Upper lobe of left lung (tissue), 6 donors: ENCODE measurements at regions not wholly inside any gene's neighbourhood (a gene's known extent, or its start where the extent isn't known, plus 50 kb on each side); places are given as distances from the start of the nearest gene placed in this dataset.
"Not testable (repeated sequence)": the region's sequence is repeated elsewhere in the genome, so short reads cannot be mapped to it uniquely, and the experiment has no call there.

Experiments
- ATAC-seq, 2 donors: fragments of 200-7000 bp; cut with Tn5 transposase; one replicate each; pipeline ENCODE4 v1.9.1; 2022; ENCODE audit warnings: mild to moderate bottlenecking in 2 of 2, moderate library complexity in 2 of 2; ENCODE audit not compliant: low FRiP score in 2 of 2
- DNase-seq, 2 donors: peaks; one replicate each; pipeline ENCODE4 v3.0.0-alpha.2; 2019 to 2020
- H3K27ac ChIP-seq, 4 donors: fragments of 200-600 bp; sonication (generic); one replicate each; pipeline ENCODE4 v1.5.1; 2016 to 2019
- H3K27me3 ChIP-seq, 4 donors: fragments of 200-600 bp; sonication (generic); one replicate each; pipeline ENCODE4 v1.5.1; 2017 to 2019
- H3K36me3 ChIP-seq, 4 donors: fragments of 200-600 bp; sonication (generic); one replicate each; pipeline ENCODE4 v1.5.1; 2016 to 2019
- H3K4me1 ChIP-seq, 4 donors: fragments of 200-600 bp; sonication (generic); one replicate each; pipeline ENCODE4 v1.5.1; 2018 to 2019
- H3K4me3 ChIP-seq, 4 donors: fragments of 200-600 bp; sonication (generic); one replicate each; pipeline ENCODE4 v1.5.1; 2017 to 2019; ENCODE audit warnings: mild to moderate bottlenecking in 2 of 4, moderate library complexity in 1 of 4
- H3K9me3 ChIP-seq, 4 donors: fragments of 200-600 bp; sonication (generic); one replicate each; pipeline ENCODE4 v1.5.1; 2018 to 2019
- CTCF ChIP-seq, 6 experiments: fragments of 450-650 bp in 4 of 6; fragments of 200-600 bp in 2 of 6; sonication (generic) in 2 of 6; IDR thresholded peaks; one replicate each; pipeline ENCODE4 v1.5.1; 2016 to 2019; ENCODE audit warnings: antibody characterized with exemption in 6 of 6
- EP300 ChIP-seq, 4 donors: sonication (generic); formaldehyde crosslinking; IDR thresholded peaks; one replicate each; pipeline ENCODE4 v1.5.1; 2017; ENCODE audit warnings: antibody characterized with exemption in 4 of 4, control low read depth in 2 of 4
- POLR2A ChIP-seq, 4 donors: fragments of 450-650 bp; IDR thresholded peaks; one replicate each; pipeline ENCODE4 v1.5.1; 2016 to 2017; ENCODE audit warnings: antibody characterized with exemption in 4 of 4, mild to moderate bottlenecking in 2 of 4
- POLR2AphosphoS5 ChIP-seq, 2 donors: sonication (generic); formaldehyde crosslinking; IDR thresholded peaks; one replicate each; pipeline ENCODE4 v1.5.1; 2017; ENCODE audit warnings: antibody characterized with exemption in 2 of 2
- WGBS, 2 donors: methylation state at CpG; one replicate each; pipeline ENCODE4 v1.1.5; 2017 to 2018; 5-methylcytosine and 5-hydroxymethylcytosine counted together
- donor health status: DM: no; HTN: no; CAD: no; lungs with moderate emphysema.
- donor health status: DM: no; HTN: yes; CAD: no; lungs with severe emphysema.

GRCh38 chr7:110317541-110318265 is 773.2 kb upstream of the LRRN3 start:
- ATAC-seq (no peak), DNase-seq (no peak)
- Histone ChIP-seq H3K36me3 (no peaks in the 10 kb centered on the region), H3K9me3 (peaks cover 0 to 12% (median 6%) of the 10 kb centered on the region in 4 donors), H3K4me1 (no peaks in the 10 kb centered on the region), H3K4me3 (no peak overlapping the region), H3K27ac (no peak overlapping the region), H3K27me3 (no peaks in the 10 kb centered on the region)
- TF ChIP-seq EP300 (IDR thresholded peaks at IDR 0.05) (no peak), POLR2AphosphoS5 (IDR thresholded peaks at IDR 0.05) (no peak), POLR2A (IDR thresholded peaks at IDR 0.05) (no peak), CTCF (IDR thresholded peaks at IDR 0.05) (no peak)
- 42 to 55% methylated on average over 2 of the region's 2 CpGs for WGBS, 2 donors

- not testable (repeated sequence) for H3K4me3 ChIP-seq, ATAC-seq, H3K27me3 ChIP-seq, H3K27ac ChIP-seq, H3K4me1 ChIP-seq, H3K36me3 ChIP-seq, DNase-seq
- 85 to 90% methylated on average over 5 of the region's 5 CpGs for WGBS, 2 donors
- H3K9me3 ChIP-seq = peaks cover 0 to 12% (median 6%) of the 10 kb centered on the region in 4 donors
Observed at GRCh38 chr7:110320285-110320684, 770.6 kb upstream of the LRRN3 start.

- no peak for ATAC-seq
- no peak for TF ChIP-seq CTCF (IDR thresholded peaks at IDR 0.05)
- no peak for TF ChIP-seq POLR2A (IDR thresholded peaks at IDR 0.05)
- no peak for TF ChIP-seq EP300 (IDR thresholded peaks at IDR 0.05)
- no peak for TF ChIP-seq POLR2AphosphoS5 (IDR thresholded peaks at IDR 0.05)
- Histone ChIP-seq H3K27me3 (no peaks in the 10 kb centered on the region), H3K36me3 (no peaks in the 10 kb centered on the region), H3K4me3 (no peak overlapping the region), H3K9me3 (peaks cover 0 to 12% (median 6%) of the 10 kb centered on the region in 4 donors), H3K4me1 (no peaks in the 10 kb centered on the region), H3K27ac (no peak overlapping the region)
- no peak for DNase-seq
- 65 to 73% methylated on average over 2 of the region's 2 CpGs for WGBS, 2 donors
Observed at GRCh38 chr7:110322796-110323195, 768.1 kb upstream of the LRRN3 start.

- WGBS, 2 donors = 89 to 91% methylated on average over 4 of the region's 4 CpGs
- no peaks in the 10 kb centered on the region for H3K4me1 ChIP-seq
- no peak for ATAC-seq
Observed at GRCh38 chr7:110326966-110327365, 764.0 kb upstream of the LRRN3 start.

GRCh38 chr7:110336423-110336822 is 754.5 kb upstream of the LRRN3 start:
- Histone ChIP-seq H3K36me3 (no peaks in the 10 kb centered on the region), H3K4me3 (no peak overlapping the region), H3K27ac (no peak overlapping the region), H3K27me3 (no peaks in the 10 kb centered on the region), H3K9me3 (no peaks in the 10 kb centered on the region), H3K4me1 (no peaks in the 10 kb centered on the region)
- 35 to 42% methylated on average over 1 of the region's 1 CpG for WGBS, 2 donors
- ATAC-seq = no peak
- no peak for TF ChIP-seq POLR2AphosphoS5 (IDR thresholded peaks at IDR 0.05)
- TF ChIP-seq EP300 (IDR thresholded peaks at IDR 0.05) = no peak
- no peak for TF ChIP-seq CTCF (IDR thresholded peaks at IDR 0.05)
- no peak for TF ChIP-seq POLR2A (IDR thresholded peaks at IDR 0.05)
- DNase-seq = no peak

More at GRCh38 chr7:110326966-110327365, 764.0 kb upstream of the LRRN3 start:
- Histone ChIP-seq H3K36me3 (no peaks in the 10 kb centered on the region), H3K27ac (no peak overlapping the region), H3K4me3 (no peak overlapping the region), H3K9me3 (no peaks in the 10 kb centered on the region), H3K27me3 (no peaks in the 10 kb centered on the region)
- TF ChIP-seq POLR2AphosphoS5 (IDR thresholded peaks at IDR 0.05) = no peak
- TF ChIP-seq CTCF (IDR thresholded peaks at IDR 0.05) = no peak
- TF ChIP-seq EP300 (IDR thresholded peaks at IDR 0.05) = no peak
- TF ChIP-seq POLR2A (IDR thresholded peaks at IDR 0.05) = no peak
- DNase-seq = no peak
